ENCODE measurements at regions not wholly inside any gene's neighbourhood (a gene's known extent, or its start where the extent isn't known, plus 50 kb on each side); places are given as distances from the start of the nearest gene placed in this dataset.

- DNase-seq: no peak
- H3K9me3 ChIP-seq: no peaks in the 10 kb centered on the region
- no peaks in the 10 kb centered on the region for H3K27me3 ChIP-seq
- intact Hi-C loops (cut with DNase I; ENCODE audit: low total_unique reads): no loop called here
- TF ChIP-seq CTCF (IDR thresholded peaks at IDR 0.05) (no peak), POLR2A (IDR thresholded peaks at IDR 0.05) (no peak)
- no peaks in the 10 kb centered on the region for H3K36me3 ChIP-seq
- H3K27ac ChIP-seq: no peak overlapping the region
- no peak overlapping the region for H3K4me3 ChIP-seq
- no peaks in the 10 kb centered on the region for H3K4me1 ChIP-seq
Measured at GRCh38 chr4:116668190-116668589, 417.2 kb downstream of the TRAM1L1 start.

GRCh38 chr4:116665716-116666115 lies 419.7 kb downstream of the TRAM1L1 start:
- DNase-seq: no peak
- H3K27ac ChIP-seq: no peak overlapping the region
- H3K9me3 ChIP-seq: no peaks in the 10 kb centered on the region
- H3K4me1 ChIP-seq: no peaks in the 10 kb centered on the region
- no peaks in the 10 kb centered on the region for H3K36me3 ChIP-seq
- intact Hi-C loops (cut with DNase I; ENCODE audit: low total_unique reads): no loop called here
- no peaks in the 10 kb centered on the region for H3K27me3 ChIP-seq
- H3K4me3 ChIP-seq: no peak overlapping the region
- TF ChIP-seq POLR2A (IDR thresholded peaks at IDR 0.05) (no peak), CTCF (IDR thresholded peaks at IDR 0.05) (no peak)

- no peak overlapping the region for H3K4me3 ChIP-seq
- intact Hi-C loops (cut with DNase I; ENCODE audit: low total_unique reads): no loop called here
Measured at GRCh38 chr4:116664198-116664597, 421.2 kb downstream of the TRAM1L1 start.

GRCh38 chr4:116639070-116639577 lies 446.3 kb downstream of the TRAM1L1 start:
- intact Hi-C loops (cut with DNase I; ENCODE audit: low total_unique reads): no loop called here
- Histone ChIP-seq H3K27me3 (no peaks in the 10 kb centered on the region), H3K4me1 (no peaks in the 10 kb centered on the region), H3K4me3 (no peak overlapping the region), H3K9me3 (no peaks in the 10 kb centered on the region), H3K36me3 (no peaks in the 10 kb centered on the region), H3K27ac (no peak overlapping the region)
- TF ChIP-seq POLR2A (IDR thresholded peaks at IDR 0.05): no peak
- no peak for TF ChIP-seq CTCF (IDR thresholded peaks at IDR 0.05)
- no peak for DNase-seq

More at GRCh38 chr4:116664198-116664597, 421.2 kb downstream of the TRAM1L1 start:
- TF ChIP-seq POLR2A (IDR thresholded peaks at IDR 0.05): no peak
- TF ChIP-seq CTCF (IDR thresholded peaks at IDR 0.05): no peak
- Histone ChIP-seq H3K36me3 (no peaks in the 10 kb centered on the region), H3K9me3 (no peaks in the 10 kb centered on the region), H3K27me3 (no peaks in the 10 kb centered on the region), H3K27ac (no peak overlapping the region), H3K4me1 (no peaks in the 10 kb centered on the region)
- DNase-seq: no peak

GRCh38 chr4:116638592-116638991 lies 446.8 kb downstream of the TRAM1L1 start:
- no peaks in the 10 kb centered on the region for H3K4me1 ChIP-seq
- H3K27ac ChIP-seq: no peak overlapping the region
- H3K9me3 ChIP-seq: no peaks in the 10 kb centered on the region
- TF ChIP-seq POLR2A (IDR thresholded peaks at IDR 0.05) (no peak), CTCF (IDR thresholded peaks at IDR 0.05) (no peak)
- H3K36me3 ChIP-seq: no peaks in the 10 kb centered on the region
- intact Hi-C loops (cut with DNase I; ENCODE audit: low total_unique reads): no loop called here
- H3K4me3 ChIP-seq: no peak overlapping the region
- no peak for DNase-seq
- H3K27me3 ChIP-seq: no peaks in the 10 kb centered on the region
